Right hindlimb (tissue), 1 donor: ENCODE measurements at regions not wholly inside any gene's neighbourhood (a gene's known extent, or its start where the extent isn't known, plus 50 kb on each side); places are given as distances from the start of the nearest gene placed in this dataset.
A peak's percentile ranks its signal among the peaks of the same experiment; 100 is the strongest.

Experiments
- DNase-seq: peaks from one replicate; pipeline ENCODE4 v3.0.0-alpha.2; 2018

GRCh38 chr1:173405281-173405680 is 71.9 kb upstream of the PRDX6 start:
- DNase-seq: no peak

DNA sequence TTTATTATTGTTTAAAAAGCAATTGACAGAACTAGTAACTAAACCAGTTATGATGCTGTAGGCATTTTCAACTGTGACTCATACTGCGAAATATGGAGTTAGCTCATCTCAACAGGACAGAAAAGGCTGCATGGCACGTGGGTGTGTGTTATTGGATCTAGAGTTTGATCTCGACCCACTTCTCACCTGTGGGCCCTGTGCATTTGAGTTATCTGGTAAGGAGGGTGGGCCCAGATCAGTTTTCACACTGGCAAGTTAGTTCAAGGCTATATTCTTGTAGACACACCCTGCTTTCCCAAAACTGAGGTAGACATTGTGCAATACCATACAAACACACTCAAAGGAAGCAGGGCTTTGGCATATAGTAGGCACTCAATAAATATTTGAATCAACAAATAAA is 71.3 kb upstream of the PRDX6 start:
- DNase-seq: no peak

DNA sequence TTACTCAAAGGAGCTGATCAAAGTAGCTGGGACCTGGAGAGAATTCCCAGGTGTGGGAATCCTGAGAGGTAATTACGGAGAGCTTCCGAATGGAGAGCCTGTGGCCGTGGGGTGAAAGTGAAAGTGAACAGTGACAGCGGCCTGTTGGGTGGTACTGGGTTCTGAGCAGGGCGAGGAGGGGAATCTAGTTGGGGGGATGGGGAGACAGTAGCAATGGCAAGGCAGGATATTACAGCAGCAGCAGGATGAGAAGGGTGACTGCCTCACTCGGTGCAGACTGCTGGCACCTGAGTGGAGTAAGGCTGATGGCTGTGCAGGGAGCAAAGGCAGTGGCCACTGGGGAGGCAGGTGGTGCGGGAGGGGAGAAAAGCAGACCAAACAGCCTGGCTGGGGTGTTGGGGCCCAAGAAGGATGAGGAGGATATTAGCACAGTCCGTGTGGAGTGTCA is 70.3 kb upstream of the PRDX6 start:
- no peak for DNase-seq

DNA sequence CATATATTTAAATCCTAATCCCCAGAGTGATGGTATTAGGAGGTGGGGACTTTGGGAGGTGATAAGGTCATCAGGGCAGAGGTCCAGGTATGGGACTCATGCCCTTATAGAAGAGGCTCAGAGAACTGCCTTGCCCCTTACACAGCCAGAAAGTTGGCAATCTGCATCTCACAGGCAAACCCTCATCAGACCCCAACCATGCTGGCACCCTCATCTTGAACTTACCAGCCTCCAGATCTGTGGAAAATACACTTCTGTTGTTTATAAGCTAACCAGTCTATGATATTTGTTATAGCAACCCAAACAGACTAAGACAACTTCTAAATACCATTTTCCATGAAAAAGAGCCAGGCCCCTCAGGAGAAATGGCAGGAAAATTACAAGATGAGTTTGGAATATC is 69.3 kb upstream of the PRDX6 start:
- no peak for DNase-seq

GRCh38 chr1:173408886-173409285 is 68.2 kb upstream of the PRDX6 start:
- no peak for DNase-seq

- peak; percentile 70 for DNase-seq
These were observed 67.5 kb upstream of the PRDX6 start for GRCh38 chr1:173409613-173410012.

GRCh38 chr1:173410133-173410793 is 66.9 kb upstream of the PRDX6 start:
- DNase-seq: no peak

- no peak for DNase-seq
These were observed 66.3 kb upstream of the PRDX6 start for GRCh38 chr1:173410794-173411236.

GRCh38 chr1:173411835-173412742 is 65.0 kb upstream of the PRDX6 start:
- DNase-seq: no peak

GRCh38 chr1:173413271-173413707 is 63.8 kb upstream of the PRDX6 start:
- DNase-seq: no peak

DNA sequence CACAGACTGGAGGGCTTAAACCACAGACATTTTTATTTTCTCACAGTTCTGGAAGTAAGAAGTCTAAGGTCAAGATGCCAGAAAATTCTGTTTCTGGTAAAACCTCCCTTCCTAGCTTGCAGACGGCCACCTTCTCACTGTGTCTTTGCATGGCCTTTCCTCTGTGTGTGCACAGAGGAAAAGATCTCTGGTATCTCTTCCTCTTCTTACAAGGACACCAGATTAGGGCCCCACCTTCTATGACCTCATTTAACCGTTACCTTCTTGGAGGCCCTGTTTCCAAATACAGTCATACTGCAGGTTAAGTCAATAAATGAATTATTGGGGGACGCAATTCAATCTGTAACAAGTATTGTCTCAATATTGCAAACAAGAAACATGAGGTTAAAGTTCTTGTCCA is 63.0 kb upstream of the PRDX6 start:
- DNase-seq: no peak

GRCh38 chr1:173414539-173415226 is 62.5 kb upstream of the PRDX6 start:
- no peak for DNase-seq

DNA sequence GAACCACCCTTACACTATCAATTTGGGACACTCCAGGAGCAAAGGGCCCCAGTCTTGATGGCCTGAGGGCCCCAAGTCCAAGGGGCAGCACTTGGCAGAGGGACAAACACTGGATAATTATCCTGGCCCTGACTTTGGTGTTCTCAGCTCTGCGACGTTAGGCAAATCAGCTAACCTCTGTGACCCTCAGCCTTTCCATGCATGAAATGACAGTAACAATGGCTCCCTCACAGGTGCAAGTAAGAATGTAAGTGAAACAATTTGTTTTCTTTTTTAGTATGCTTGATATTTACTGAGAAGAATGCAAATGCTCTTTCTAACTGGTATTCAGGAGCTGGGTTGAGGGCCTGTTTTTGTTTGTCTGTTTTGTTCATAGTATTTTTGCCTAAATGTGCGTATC is 61.6 kb upstream of the PRDX6 start:
- no peak for DNase-seq

GRCh38 chr1:173415905-173416450 is 61.2 kb upstream of the PRDX6 start:
- peak; percentile 44 for DNase-seq

DNA sequence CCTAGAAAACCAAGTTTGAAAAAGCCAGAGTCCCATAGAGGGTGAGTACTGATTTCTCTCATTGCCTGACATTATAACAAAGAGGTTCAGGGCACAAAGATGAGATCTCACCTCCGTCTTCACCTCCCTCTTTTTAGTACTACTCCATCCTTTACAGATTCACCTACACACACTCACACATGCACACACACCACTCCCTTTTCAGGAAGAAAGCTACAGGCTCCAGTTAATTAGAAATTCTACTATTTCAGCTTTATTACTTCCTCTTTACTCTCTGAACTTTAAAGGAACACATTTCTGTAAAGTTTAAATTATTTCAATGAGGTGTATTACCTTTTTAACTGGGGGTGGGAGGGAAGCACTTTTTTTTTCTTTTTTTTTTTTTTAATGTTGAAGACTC is 59.6 kb upstream of the PRDX6 start:
- no peak for DNase-seq

DNA sequence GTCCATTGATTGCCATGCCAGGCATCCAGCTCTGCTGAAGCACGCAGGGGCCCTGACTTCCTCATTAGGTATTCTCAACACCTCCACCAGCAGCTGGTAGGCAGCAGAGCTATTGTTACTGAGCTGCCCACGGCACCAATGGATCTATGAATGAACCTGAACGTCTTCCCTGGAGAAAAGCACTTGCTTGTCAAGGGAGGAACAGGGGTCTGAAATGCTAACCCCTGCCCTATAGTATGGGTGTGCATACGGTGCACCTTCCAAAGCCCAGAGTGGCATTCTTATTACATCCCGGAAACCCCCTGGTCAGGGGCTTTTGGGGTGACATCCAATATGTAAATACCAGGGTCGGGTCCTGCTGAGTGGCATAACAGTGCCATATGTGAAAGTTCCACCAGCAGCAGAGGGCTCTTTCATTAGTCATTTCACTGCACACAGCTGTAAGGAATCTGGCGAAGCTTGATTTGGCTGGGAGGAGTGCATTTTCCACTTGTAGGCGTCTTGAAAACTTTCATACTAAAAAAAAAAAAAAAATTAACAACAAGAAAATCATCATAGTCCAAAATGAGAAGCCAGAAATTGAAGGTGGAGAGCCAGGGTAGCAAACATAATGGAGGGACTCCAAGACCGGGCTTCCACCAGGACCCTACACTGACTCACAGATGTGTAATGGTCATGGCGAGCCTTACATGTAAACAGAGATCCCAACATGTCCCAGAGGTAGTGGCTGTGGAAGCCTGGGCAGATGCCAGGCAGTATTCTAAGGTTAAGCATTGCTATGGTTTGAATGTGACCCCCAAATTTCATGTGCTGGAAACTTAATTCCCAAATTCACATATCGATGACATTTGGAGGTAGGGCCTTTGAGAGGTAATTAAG is 58.8 kb upstream of the PRDX6 start:
- DNase-seq: no peak

DNA sequence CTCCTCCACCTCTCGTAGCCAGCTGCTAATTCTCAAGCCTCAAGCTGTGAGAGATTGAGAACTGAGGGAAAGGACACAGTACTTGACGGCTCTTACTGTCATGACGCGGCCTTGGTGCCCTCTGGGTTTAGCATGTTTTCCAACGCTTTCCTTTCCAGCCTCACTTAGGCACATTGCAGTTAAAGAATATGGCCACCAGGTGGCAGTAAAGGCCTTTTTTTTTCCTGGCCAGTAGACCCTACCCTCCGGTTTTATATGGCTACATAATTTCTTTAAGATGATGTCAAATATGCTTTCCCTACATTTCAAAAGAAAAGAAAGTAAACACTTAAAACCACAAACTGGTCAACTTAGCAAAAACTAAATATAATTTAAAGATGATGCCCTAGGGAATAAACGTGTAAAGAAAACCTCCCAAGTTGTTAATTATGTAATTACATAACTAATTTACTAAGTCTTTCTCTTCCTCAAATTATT is 56.8 kb upstream of the PRDX6 start:
- DNase-seq: peak; percentile 75

GRCh38 chr1:173421286-173421685 is 55.8 kb upstream of the PRDX6 start:
- no peak for DNase-seq

DNA sequence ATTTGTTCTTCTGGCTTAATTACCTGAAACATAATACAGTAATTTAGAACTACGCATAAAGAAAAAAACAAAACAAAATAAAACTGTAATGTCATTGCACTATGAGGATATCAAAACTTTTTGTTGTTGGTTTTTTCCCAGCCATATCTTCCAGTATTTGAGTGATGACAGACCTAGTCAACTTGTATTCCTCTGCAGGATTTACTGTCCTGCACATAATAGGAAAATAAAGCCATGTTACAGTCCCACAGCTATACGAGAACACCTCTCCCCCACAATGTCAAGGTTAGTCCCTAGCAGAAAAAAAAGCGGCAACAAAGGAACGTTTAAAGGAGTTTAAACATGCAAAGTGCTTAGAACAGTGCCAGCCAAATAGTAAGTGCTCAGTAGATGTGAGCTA is 55.3 kb upstream of the PRDX6 start:
- no peak for DNase-seq

GRCh38 chr1:173422456-173422976 is 54.6 kb upstream of the PRDX6 start:
- no peak for DNase-seq

DNA sequence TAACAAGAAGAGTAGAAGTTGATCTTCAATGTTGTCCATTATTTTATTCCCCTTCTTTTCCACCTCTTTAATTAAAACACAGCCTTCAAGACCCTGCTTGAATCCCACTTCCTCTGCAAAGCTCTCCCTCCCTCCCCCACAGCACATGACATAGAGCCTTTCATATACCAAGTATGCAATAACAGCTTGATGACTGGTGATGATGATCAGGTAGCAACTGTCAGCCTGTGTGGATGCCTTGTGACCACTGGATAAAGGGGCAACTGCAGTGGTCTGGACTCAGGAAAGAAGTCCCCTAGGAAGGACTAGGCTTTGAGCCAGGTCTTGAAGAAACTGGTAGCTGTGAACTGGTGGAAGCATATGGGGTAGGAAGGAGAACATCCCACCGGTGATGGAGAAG is 53.8 kb upstream of the PRDX6 start:
- no peak for DNase-seq

- no peak for DNase-seq
These were observed 53.0 kb upstream of the PRDX6 start for GRCh38 chr1:173424143-173424542.
